ENCODE measurements at regions not wholly inside any gene's neighbourhood (a gene's known extent, or its start where the extent isn't known, plus 50 kb on each side); places are given as distances from the start of the nearest gene placed in this dataset.

DNA sequence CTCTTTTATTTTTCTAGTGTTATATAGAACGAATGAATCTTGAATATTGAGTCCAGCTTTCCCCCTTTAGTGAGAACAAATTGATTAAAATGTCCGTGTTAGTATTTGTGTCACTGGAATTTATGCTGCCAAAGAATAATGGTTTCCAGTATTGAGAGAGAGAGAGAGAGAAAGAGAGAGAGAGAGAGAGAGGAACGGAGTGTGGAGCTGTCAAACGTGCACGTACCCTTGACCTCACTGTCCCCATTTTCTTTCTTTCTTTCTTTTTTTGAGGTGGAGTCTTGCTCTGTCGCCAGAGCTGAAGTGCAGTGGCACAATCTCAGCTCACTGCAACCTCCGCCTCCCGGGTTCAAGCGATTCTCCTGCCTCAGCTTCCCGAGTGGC, 70.9 kb upstream of the GREM2 start:
- H3K4me1 ChIP-seq: no peaks in the 10 kb centered on the region
- H3K9me3 ChIP-seq: no peaks in the 10 kb centered on the region; the same call in 1 of the 2 replicates
- DNase-seq: no peak
- H3K4me3 ChIP-seq (ENCODE audit: low read depth, low read length): no peak overlapping the region
- H3K27me3 ChIP-seq: no peaks in the 10 kb centered on the region
- TF ChIP-seq, protein P1, sequence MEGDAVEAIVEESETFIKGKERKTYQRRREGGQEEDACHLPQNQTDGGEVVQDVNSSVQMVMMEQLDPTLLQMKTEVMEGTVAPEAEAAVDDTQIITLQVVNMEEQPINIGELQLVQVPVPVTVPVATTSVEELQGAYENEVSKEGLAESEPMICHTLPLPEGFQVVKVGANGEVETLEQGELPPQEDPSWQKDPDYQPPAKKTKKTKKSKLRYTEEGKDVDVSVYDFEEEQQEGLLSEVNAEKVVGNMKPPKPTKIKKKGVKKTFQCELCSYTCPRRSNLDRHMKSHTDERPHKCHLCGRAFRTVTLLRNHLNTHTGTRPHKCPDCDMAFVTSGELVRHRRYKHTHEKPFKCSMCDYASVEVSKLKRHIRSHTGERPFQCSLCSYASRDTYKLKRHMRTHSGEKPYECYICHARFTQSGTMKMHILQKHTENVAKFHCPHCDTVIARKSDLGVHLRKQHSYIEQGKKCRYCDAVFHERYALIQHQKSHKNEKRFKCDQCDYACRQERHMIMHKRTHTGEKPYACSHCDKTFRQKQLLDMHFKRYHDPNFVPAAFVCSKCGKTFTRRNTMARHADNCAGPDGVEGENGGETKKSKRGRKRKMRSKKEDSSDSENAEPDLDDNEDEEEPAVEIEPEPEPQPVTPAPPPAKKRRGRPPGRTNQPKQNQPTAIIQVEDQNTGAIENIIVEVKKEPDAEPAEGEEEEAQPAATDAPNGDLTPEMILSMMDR (IDR thresholded peaks at IDR 0.05; ENCODE audit: low read depth, low read length): no peak
- no peaks in the 10 kb centered on the region for H3K36me3 ChIP-seq

DNA sequence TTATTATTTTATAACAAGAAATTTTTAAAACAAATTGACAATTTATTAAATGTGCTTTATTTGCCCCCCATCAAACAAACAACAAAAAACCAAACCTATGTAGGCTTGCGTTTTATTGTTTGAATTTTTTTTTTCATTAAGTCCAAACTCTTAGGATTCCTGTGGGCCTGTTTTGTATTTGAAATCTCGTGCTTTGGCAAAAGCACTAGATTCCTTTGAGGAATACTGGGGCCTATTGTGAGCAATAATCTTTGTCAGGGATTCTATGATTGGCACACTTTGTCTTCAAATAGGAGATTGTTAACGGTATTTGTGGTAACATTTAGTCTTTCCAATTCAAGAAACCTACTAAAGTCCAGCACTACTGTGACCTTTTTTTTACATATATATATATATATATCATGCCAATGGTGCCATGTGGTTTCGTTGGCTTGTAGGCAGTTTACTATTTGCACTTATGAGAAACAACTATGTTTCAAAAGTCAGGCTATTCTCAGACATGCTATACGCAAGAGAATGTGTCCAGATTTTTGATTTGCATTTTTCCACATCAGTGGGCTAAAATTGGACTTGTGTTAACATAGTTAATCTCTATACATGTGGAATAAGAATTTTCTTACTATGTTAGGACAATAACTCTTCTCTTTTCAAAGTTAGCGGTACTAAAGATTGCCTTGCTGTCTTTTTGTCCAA, 70.4 kb upstream of the GREM2 start:
- Histone ChIP-seq H3K4me1 (no peaks in the 10 kb centered on the region), H3K4me3 (ENCODE audit: low read depth, low read length) (no peak overlapping the region), H3K9me3 (no peaks in the 10 kb centered on the region; the same call in 1 of the 2 replicates), H3K27me3 (no peaks in the 10 kb centered on the region), H3K36me3 (no peaks in the 10 kb centered on the region)
- no peak for DNase-seq
- TF ChIP-seq, protein P1 (IDR thresholded peaks at IDR 0.05; ENCODE audit: low read depth, low read length): no peak

DNA sequence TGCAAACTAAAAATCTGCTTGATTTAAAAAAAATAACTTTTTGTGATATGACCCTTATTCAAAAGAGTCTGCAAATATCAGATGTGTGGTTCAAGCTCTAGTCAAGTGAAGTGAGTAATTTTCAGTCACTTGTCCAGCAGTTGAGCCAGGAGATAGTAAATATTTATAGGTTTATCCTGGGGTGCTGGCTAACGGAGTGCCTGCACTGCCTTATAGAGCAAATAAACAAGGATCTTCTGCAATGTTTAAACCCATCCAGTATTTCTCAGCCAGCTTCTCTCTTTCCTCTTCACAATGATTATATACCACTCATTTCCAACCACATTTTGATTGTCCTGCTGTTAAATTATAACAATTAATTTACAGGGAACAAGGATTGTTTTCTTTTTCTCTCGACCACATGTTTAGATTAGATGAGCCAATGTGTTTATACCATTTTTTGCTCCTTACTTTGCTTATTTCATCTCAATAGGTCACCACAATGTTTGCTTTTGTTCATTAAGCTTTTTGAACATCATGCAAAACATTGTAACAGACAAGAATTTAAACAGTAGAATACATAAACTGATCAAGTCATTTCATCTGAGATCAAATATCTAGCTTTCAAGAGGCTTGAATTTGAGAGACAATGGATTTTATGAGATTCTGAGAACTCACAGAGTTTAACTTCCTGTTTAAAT, 60.3 kb upstream of the GREM2 start:
- H3K4me1 ChIP-seq: no peaks in the 10 kb centered on the region
- TF ChIP-seq, protein P1 (IDR thresholded peaks at IDR 0.05; ENCODE audit: low read depth, low read length): no peak
- no peaks in the 10 kb centered on the region for H3K9me3 ChIP-seq
- H3K36me3 ChIP-seq: no peaks in the 10 kb centered on the region
- no peak overlapping the region for H3K4me3 ChIP-seq (ENCODE audit: low read depth, low read length)
- H3K27me3 ChIP-seq: no peaks in the 10 kb centered on the region
- DNase-seq: no peak

DNA sequence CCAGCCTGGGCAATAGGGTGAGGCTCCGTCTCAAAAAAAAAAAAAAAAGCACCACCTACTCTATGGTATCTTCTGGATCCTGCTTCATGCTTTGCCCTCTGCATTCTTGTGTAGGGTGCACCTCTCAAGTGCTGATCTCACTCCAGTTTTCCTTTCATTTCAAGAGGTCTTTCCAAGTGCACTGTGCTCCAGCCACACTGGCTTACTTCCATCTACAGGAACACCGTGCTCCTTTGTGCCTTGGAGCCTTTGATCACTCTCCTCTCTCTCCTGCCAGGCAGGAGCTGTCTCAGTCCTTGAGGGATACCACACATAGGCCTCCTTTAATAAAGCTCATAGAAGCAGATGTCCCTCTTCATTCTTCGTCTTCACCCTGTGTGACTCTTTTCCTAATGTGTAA, 55.4 kb upstream of the GREM2 start:
- no peak for DNase-seq
- Histone ChIP-seq H3K4me3 (ENCODE audit: low read depth, low read length) (no peak overlapping the region), H3K9me3 (no peaks in the 10 kb centered on the region), H3K4me1 (no peaks in the 10 kb centered on the region), H3K27me3 (no peaks in the 10 kb centered on the region), H3K36me3 (no peaks in the 10 kb centered on the region)
- TF ChIP-seq, protein P1 (IDR thresholded peaks at IDR 0.05; ENCODE audit: low read depth, low read length): no peak

DNA sequence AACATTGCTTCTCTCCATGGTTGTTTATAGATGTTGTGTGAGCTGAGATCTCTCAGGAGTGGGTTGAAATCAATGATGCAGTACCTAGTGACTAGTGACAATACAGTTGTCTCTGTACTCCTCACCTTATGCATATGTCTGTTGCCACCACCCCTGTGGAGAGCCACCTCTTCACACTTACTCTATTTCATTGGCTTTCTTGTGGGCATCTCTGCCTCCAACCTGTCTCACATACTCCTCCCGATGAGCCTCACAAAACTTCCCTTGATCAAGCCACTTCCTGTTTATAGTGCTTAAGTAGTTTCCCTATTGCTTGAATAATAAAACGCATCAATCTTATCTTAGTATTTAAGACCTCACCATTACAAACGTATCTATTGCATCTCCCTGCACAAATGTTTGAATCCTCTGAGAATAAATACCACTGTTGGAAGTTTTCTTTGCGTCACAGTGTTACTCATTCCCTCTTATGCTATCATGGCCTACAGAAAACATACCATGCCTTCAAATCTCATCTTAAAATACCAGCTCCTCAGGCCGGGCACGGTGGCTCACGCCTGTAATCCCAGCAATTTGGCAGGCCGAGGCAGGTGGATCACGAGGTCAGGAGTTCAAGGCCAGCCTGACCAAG, 54.7 kb upstream of the GREM2 start:
- Histone ChIP-seq H3K4me3 (ENCODE audit: low read depth, low read length) (no peak overlapping the region), H3K4me1 (no peaks in the 10 kb centered on the region), H3K27me3 (no peaks in the 10 kb centered on the region), H3K9me3 (no peaks in the 10 kb centered on the region), H3K36me3 (no peaks in the 10 kb centered on the region)
- no peak for DNase-seq
- TF ChIP-seq, protein P1 (IDR thresholded peaks at IDR 0.05; ENCODE audit: low read depth, low read length): no peak
